ENCODE measurements at regions not wholly inside any gene's neighbourhood (a gene's known extent, or its start where the extent isn't known, plus 50 kb on each side); places are given as distances from the start of the nearest gene placed in this dataset.

- Histone ChIP-seq H3K4me2 (ENCODE audit: low read length) (no peak overlapping the region), H3K79me2 (ENCODE audit: low read length) (peaks cover 79% of the 10 kb centered on the region), H2AFZ (ENCODE audit: low read depth, low read length) (no peak overlapping the region), H3K27ac (ENCODE audit: low read length) (no peak overlapping the region), H3K36me3 (replicated peaks; ENCODE audit: low read depth, low read length) (peaks cover 8% of the 10 kb centered on the region), H3K4me3 (ENCODE audit: low read length) (no peak overlapping the region), H3K4me1 (ENCODE audit: low read length) (no peaks in the 10 kb centered on the region), H3K9ac (ENCODE audit: low read length) (no peak overlapping the region), H3K9me3 (ENCODE audit: insufficient read depth, low read length) (no peaks in the 10 kb centered on the region), H4K20me1 (ENCODE audit: insufficient read depth, low read length) (peaks cover 87% of the 10 kb centered on the region), H3K27me3 (ENCODE audit: low read depth, low read length) (no peaks in the 10 kb centered on the region)
- no peak for TF ChIP-seq CTCF (IDR thresholded peaks at IDR 0.05; ENCODE audit: low read depth, low read length)
- no peak for TF ChIP-seq EZH2phosphoT487 (IDR thresholded peaks at IDR 0.05; ENCODE audit: low read depth)
Observed at GRCh38 chr12:124517260-124518050, 50.0 kb downstream of the NCOR2 start.

GRCh38 chr12:124516850-124517249 lies 50.6 kb downstream of the NCOR2 start:
- Histone ChIP-seq H3K9ac (ENCODE audit: low read length) (no peak overlapping the region), H3K27me3 (ENCODE audit: low read depth, low read length) (no peaks in the 10 kb centered on the region), H3K4me1 (ENCODE audit: low read length) (no peaks in the 10 kb centered on the region), H3K36me3 (replicated peaks; ENCODE audit: low read depth, low read length) (peaks cover 8% of the 10 kb centered on the region), H2AFZ (ENCODE audit: low read depth, low read length) (no peak overlapping the region), H3K4me2 (ENCODE audit: low read length) (no peak overlapping the region), H3K9me3 (ENCODE audit: insufficient read depth, low read length) (no peaks in the 10 kb centered on the region), H3K27ac (ENCODE audit: low read length) (no peak overlapping the region), H3K79me2 (ENCODE audit: low read length) (peaks cover 79% of the 10 kb centered on the region), H4K20me1 (ENCODE audit: insufficient read depth, low read length) (peaks cover 87% of the 10 kb centered on the region), H3K4me3 (ENCODE audit: low read length) (no peak overlapping the region)
- TF ChIP-seq CTCF (IDR thresholded peaks at IDR 0.05; ENCODE audit: low read depth, low read length) (no peak), EZH2phosphoT487 (IDR thresholded peaks at IDR 0.05; ENCODE audit: low read depth) (no peak)

- peaks cover 79% of the 10 kb centered on the region for H3K79me2 ChIP-seq (ENCODE audit: low read length)
- TF ChIP-seq EZH2phosphoT487 (IDR thresholded peaks at IDR 0.05; ENCODE audit: low read depth) (no peak), CTCF (IDR thresholded peaks at IDR 0.05; ENCODE audit: low read depth, low read length) (no peak)
- no peaks in the 10 kb centered on the region for H3K4me1 ChIP-seq (ENCODE audit: low read length)
- H3K27ac ChIP-seq (ENCODE audit: low read length) = no peak overlapping the region
- H3K27me3 ChIP-seq (ENCODE audit: low read depth, low read length) = no peaks in the 10 kb centered on the region
- H3K9ac ChIP-seq (ENCODE audit: low read length) = no peak overlapping the region
- H4K20me1 ChIP-seq (ENCODE audit: insufficient read depth, low read length) = peaks cover 93% of the 10 kb centered on the region
- no peaks in the 10 kb centered on the region for H3K9me3 ChIP-seq (ENCODE audit: insufficient read depth, low read length)
- no peak overlapping the region for H2AFZ ChIP-seq (ENCODE audit: low read depth, low read length)
- no peak overlapping the region for H3K4me3 ChIP-seq (ENCODE audit: low read length)
- H3K36me3 ChIP-seq (replicated peaks; ENCODE audit: low read depth, low read length) = peaks cover 8% of the 10 kb centered on the region
- H3K4me2 ChIP-seq (ENCODE audit: low read length) = no peak overlapping the region
Observed at GRCh38 chr12:124515981-124516380, 51.4 kb downstream of the NCOR2 start.

- Histone ChIP-seq H3K9ac (ENCODE audit: low read length) (no peak overlapping the region), H3K4me3 (ENCODE audit: low read length) (no peak overlapping the region), H3K27me3 (ENCODE audit: low read depth, low read length) (no peaks in the 10 kb centered on the region), H4K20me1 (ENCODE audit: insufficient read depth, low read length) (peaks cover 94% of the 10 kb centered on the region), H3K36me3 (replicated peaks; ENCODE audit: low read depth, low read length) (peaks cover 8% of the 10 kb centered on the region), H3K9me3 (ENCODE audit: insufficient read depth, low read length) (no peaks in the 10 kb centered on the region), H2AFZ (ENCODE audit: low read depth, low read length) (no peak overlapping the region), H3K27ac (ENCODE audit: low read length) (no peak overlapping the region), H3K79me2 (ENCODE audit: low read length) (peaks cover 80% of the 10 kb centered on the region), H3K4me1 (ENCODE audit: low read length) (no peaks in the 10 kb centered on the region), H3K4me2 (ENCODE audit: low read length) (no peak overlapping the region)
- TF ChIP-seq CTCF (IDR thresholded peaks at IDR 0.05; ENCODE audit: low read depth, low read length) = no peak
- TF ChIP-seq EZH2phosphoT487 (IDR thresholded peaks at IDR 0.05; ENCODE audit: low read depth) = no peak
Observed at GRCh38 chr12:124514996-124515932, 52.1 kb downstream of the NCOR2 start.

Measured in OCI-LY3 (cell line).